ENCODE measurements at regions not wholly inside any gene's neighbourhood (a gene's known extent, or its start where the extent isn't known, plus 50 kb on each side); places are given as distances from the start of the nearest gene placed in this dataset.

GRCh38 chr5:98543490-98543889, 230.0 kb upstream of the RGMB start:
- TF ChIP-seq CTCF (IDR thresholded peaks at IDR 0.05): no peak
- TF ChIP-seq EZH2 (IDR thresholded peaks at IDR 0.05; ENCODE audit: borderline replicate concordance, insufficient read depth, low read depth, low read length, poor library complexity, severe bottlenecking): no peak
